IMR-90 (cell line): ENCODE measurements at regions not wholly inside any gene's neighbourhood (a gene's known extent, or its start where the extent isn't known, plus 50 kb on each side); places are given as distances from the start of the nearest gene placed in this dataset.

Source experiments
- ATAC-seq: fragments of 200-7000 bp; cut with Tn5 transposase; 2 replicates; pipeline ENCODE4 v1.9.1; 2020; ENCODE audit warnings: low read depth, mild to moderate bottlenecking, moderate library complexity
- BruUV-seq: library from RNA; stranded (reverse); fragments of 400-500 nt; replicated peaks from 2 replicates; lab custom pipeline; 2021; lab: Mats Ljungman, UMichigan
- CTCF ChIA-PET: fragments of 300-600 bp; formaldehyde crosslinking; extraction: SDS; loops from one replicate; lab custom pipeline; 2021; ENCODE audit warnings: antibody characterized with exemption; lab: Yijun Ruan, JAX
- POLR2A ChIA-PET: fragments of 300-600 bp; sonication (Branson Sonifier 250); formaldehyde crosslinking; loops from one replicate; lab custom pipeline; 2022; ENCODE audit warnings: antibody characterized with exemption; ENCODE audit not compliant: unreplicated experiment; lab: Charles Lee
- DNase-seq: peaks from one replicate; pipeline ENCODE4 v3.0.0; 2013
- H2AFZ ChIP-seq: replicated peaks from 2 replicates; pipeline ENCODE3; 2013; ENCODE audit warnings: low read length, mild to moderate bottlenecking; ENCODE audit not compliant: poor library complexity
- H2AK5ac ChIP-seq: 2 replicates; pipeline ENCODE4 v1.6.1; 2013; ENCODE audit warnings: low read depth, low read length, inconsistent platforms
- H2AK9ac ChIP-seq: replicated peaks from 2 replicates; pipeline ENCODE3; 2013; ENCODE audit warnings: mild to moderate bottlenecking, low read depth, low read length, moderate library complexity; ENCODE audit not compliant: poor library complexity
- H2BK120ac ChIP-seq: 2 replicates; pipeline ENCODE4 v1.6.1; 2013; ENCODE audit warnings: low read depth, low read length, inconsistent platforms
- H2BK15ac ChIP-seq: 3 replicates; pipeline ENCODE4 v1.6.1; 2013; ENCODE audit warnings: low read depth, low read length, inconsistent platforms
- H2BK20ac ChIP-seq: 2 replicates; pipeline ENCODE4 v1.6.1; 2013; ENCODE audit warnings: low read depth, mild to moderate bottlenecking, inconsistent platforms, low read length, moderate library complexity
- H2BK5ac ChIP-seq: 2 replicates; pipeline ENCODE4 v1.6.1; 2013; ENCODE audit warnings: mild to moderate bottlenecking, low read depth, low read length, inconsistent platforms; ENCODE audit not compliant: poor library complexity, severe bottlenecking
- H3K14ac ChIP-seq: replicated peaks from 2 replicates; pipeline ENCODE4 v1.6.1; 2013; ENCODE audit warnings: low read depth, low read length, inconsistent platforms
- H3K18ac ChIP-seq: 2 replicates; pipeline ENCODE4 v1.6.1; 2013; ENCODE audit warnings: low read depth, low read length, control low read depth
- H3K23ac ChIP-seq: 2 replicates; pipeline ENCODE4 v1.6.1; 2013; ENCODE audit warnings: low read depth, low read length, inconsistent platforms
- H3K27ac ChIP-seq: 2 replicates; pipeline ENCODE4 v1.5.1; 2013; ENCODE audit warnings: mild to moderate bottlenecking, control low read depth, low read length; ENCODE audit not compliant: insufficient read depth
- H3K27me3 ChIP-seq: 2 replicates; pipeline ENCODE4 v1.6.1; 2013; ENCODE audit warnings: low read length; ENCODE audit not compliant: control insufficient read depth, insufficient read depth
- H3K36me3 ChIP-seq: 2 replicates; pipeline ENCODE4 v1.6.1; 2013; ENCODE audit warnings: low read length, mixed read lengths; ENCODE audit not compliant: control insufficient read depth, insufficient read depth
- H3K4ac ChIP-seq: 2 replicates; pipeline ENCODE4 v1.6.1; 2013; ENCODE audit warnings: low read depth, low read length, inconsistent platforms
- H3K4me1 ChIP-seq: 2 replicates; pipeline ENCODE4 v1.6.1; 2013; ENCODE audit warnings: low read length, mixed read lengths; ENCODE audit not compliant: control insufficient read depth, insufficient read depth
- H3K4me2 ChIP-seq: 2 replicates; pipeline ENCODE4 v1.6.1; 2013; ENCODE audit warnings: low read depth, mild to moderate bottlenecking, control low read depth, low read length, moderate library complexity
- H3K4me3 ChIP-seq: 2 replicates; pipeline ENCODE4 v1.5.1; 2013; ENCODE audit warnings: low read depth, mild to moderate bottlenecking, control low read depth, low read length, moderate library complexity; ENCODE audit not compliant: insufficient read depth
- H3K56ac ChIP-seq: 2 replicates; pipeline ENCODE4 v1.6.1; 2013; ENCODE audit warnings: low read length, inconsistent platforms; ENCODE audit not compliant: insufficient read depth; ENCODE audit errors: extremely low read depth
- H3K79me1 ChIP-seq, 2 experiments: 2 replicates each; pipeline ENCODE4 v1.6.1; 2013; ENCODE audit warnings: low read length in 2 of 2, inconsistent platforms in 1 of 2, low read depth in 1 of 2
- H3K9ac ChIP-seq: 2 replicates; pipeline ENCODE4 v1.6.1; 2013; ENCODE audit warnings: low read depth, low read length, control low read depth
- H3K9me1 ChIP-seq: 2 replicates; pipeline ENCODE4 v1.6.1; 2013; ENCODE audit warnings: low read length, inconsistent platforms; ENCODE audit not compliant: insufficient read depth
- H3K9me3 ChIP-seq: 2 replicates; pipeline ENCODE4 v1.6.1; 2013; ENCODE audit warnings: low read length; ENCODE audit not compliant: control insufficient read depth, insufficient read depth
- H4K20me1 ChIP-seq: 2 replicates; pipeline ENCODE4 v1.6.1; 2013; ENCODE audit warnings: low read length, inconsistent platforms; ENCODE audit not compliant: insufficient read depth
- H4K5ac ChIP-seq: 2 replicates; pipeline ENCODE4 v1.6.1; 2013; ENCODE audit warnings: mild to moderate bottlenecking, low read depth, low read length, control low read depth
- H4K8ac ChIP-seq, 2 experiments: 2 replicates each; pipeline ENCODE4 v1.6.1; 2013; ENCODE audit warnings: low read depth in 2 of 2, low read length in 2 of 2, control low read depth in 1 of 2, inconsistent platforms in 1 of 2
- H4K91ac ChIP-seq: 2 replicates; pipeline ENCODE4 v1.6.1; 2013; ENCODE audit warnings: low read depth, low read length, inconsistent platforms; ENCODE audit not compliant: insufficient read depth
- CEBPB ChIP-seq: IDR thresholded peaks from 2 replicates; pipeline ENCODE4 v1.6.1; 2012; ENCODE audit warnings: low read depth, low read length, improper control_type of control experiment
- CTCF ChIP-seq: conservative IDR thresholded peaks from 2 replicates; pipeline ENCODE4 v1.5.1; 2012; ENCODE audit warnings: mild to moderate bottlenecking, low read depth, low read length, improper control_type of control experiment
- ELK1 ChIP-seq: fragments of 150-350 bp; IDR thresholded peaks from 2 replicates; pipeline ENCODE4 v1.6.1; 2016; ENCODE audit warnings: low read depth, mild to moderate bottlenecking, low read length, moderate library complexity, borderline replicate concordance
- FOS ChIP-seq: fragments of 150-350 bp; IDR thresholded peaks from 2 replicates; pipeline ENCODE4 v1.6.1; 2016; ENCODE audit warnings: low read depth, low read length
- RCOR1 ChIP-seq: IDR thresholded peaks from 2 replicates; pipeline ENCODE4 v1.6.1; 2012; ENCODE audit warnings: mild to moderate bottlenecking, low read length, improper control_type of control experiment; ENCODE audit not compliant: insufficient replicate concordance
- SMC3 ChIP-seq: fragments of 150-350 bp; IDR thresholded peaks from 2 replicates; pipeline ENCODE4 v1.6.1; 2016; ENCODE audit warnings: low read depth, mild to moderate bottlenecking, antibody characterized with exemption, low read length, moderate library complexity
- WGBS, 2 experiments: methylation state at CpG; one replicate each; pipeline versions ENCODE4 v1.1.5 to v1.1.7; 2013; ENCODE audit warnings: missing lambda C conversion rate in 2 of 2; ENCODE audit not compliant: insufficient read length in 1 of 2; ENCODE audit errors: extremely low coverage in 2 of 2; 5-methylcytosine and 5-hydroxymethylcytosine counted together
- dilution Hi-C: fragments of 300-500 bp; cut with HindIII; formaldehyde crosslinking; loops from one replicate; pipeline ENCODE4 v1.14.3; 2018; ENCODE audit warnings: low sequenced_read_pairs; ENCODE audit not compliant: unreplicated experiment
- in situ Hi-C: fragments of 300-500 bp; cut with MboI; formaldehyde crosslinking; loops from 3 replicates; pipeline ENCODE4 v1.14.3; 2019; ENCODE audit warnings: low sequenced_read_pairs, inconsistent platforms, mixed read lengths
- intact Hi-C: fragments of 100-400 bp; cut with micrococcal nuclease; formaldehyde crosslinking; loops from 2 replicates; pipeline ENCODE4 v1.10.0; 2022

- CTCF ChIA-PET = no interaction called here
- H2BK5ac ChIP-seq = no peak overlapping the region
- no peaks in the 10 kb centered on the region for H3K4me1 ChIP-seq
- POLR2A ChIA-PET = no interaction called here
- H2AFZ ChIP-seq = no peak overlapping the region
- H3K79me1 ChIP-seq = no peaks in the 10 kb centered on the region
- no peaks in the 10 kb centered on the region for H3K9me3 ChIP-seq
- H3K27me3 ChIP-seq = no peaks in the 10 kb centered on the region
- no peak overlapping the region for H3K14ac ChIP-seq
- no peak overlapping the region for H3K27ac ChIP-seq
- no peak overlapping the region for H2BK120ac ChIP-seq
- H4K91ac ChIP-seq = no peak overlapping the region
- BruUV-seq = no TSS peak
- no peaks in the 10 kb centered on the region for H3K36me3 ChIP-seq
- H4K20me1 ChIP-seq = no peaks in the 10 kb centered on the region
- H4K5ac ChIP-seq = no peak overlapping the region
- no peak overlapping the region for H2AK9ac ChIP-seq
- no peak overlapping the region for H3K23ac ChIP-seq
- H2BK15ac ChIP-seq = no peak overlapping the region
- H2BK20ac ChIP-seq = no peak overlapping the region
- H3K56ac ChIP-seq = no peak overlapping the region
- no peak overlapping the region for H3K4me3 ChIP-seq
- H3K4ac ChIP-seq = no peak overlapping the region
- in situ Hi-C loops = no loop called here
- WGBS, 2 experiments = no CpG with 5 or more reads among the region's 1 CpG
- H3K9ac ChIP-seq = no peak overlapping the region
- no peak overlapping the region for H3K4me2 ChIP-seq
- no peaks in the 10 kb centered on the region for H3K9me1 ChIP-seq
- H4K8ac ChIP-seq = no peak overlapping the region
- TF ChIP-seq FOS (no peak), CEBPB (no peak), ELK1 (no peak), SMC3 (no peak), RCOR1 (no peak), CTCF (no peak)
- H2AK5ac ChIP-seq = no peak overlapping the region
- DNase-seq (no peak), ATAC-seq (no peak)
- dilution Hi-C loops = no loop called here
- intact Hi-C loops = no loop called here
- no peak overlapping the region for H3K18ac ChIP-seq
Observed at GRCh38 chr5:8295141-8295540, 426.2 kb downstream of the MTRR start.
